ENCODE measurements at regions not wholly inside any gene's neighbourhood (a gene's known extent, or its start where the extent isn't known, plus 50 kb on each side); places are given as distances from the start of the nearest gene placed in this dataset.

DNA sequence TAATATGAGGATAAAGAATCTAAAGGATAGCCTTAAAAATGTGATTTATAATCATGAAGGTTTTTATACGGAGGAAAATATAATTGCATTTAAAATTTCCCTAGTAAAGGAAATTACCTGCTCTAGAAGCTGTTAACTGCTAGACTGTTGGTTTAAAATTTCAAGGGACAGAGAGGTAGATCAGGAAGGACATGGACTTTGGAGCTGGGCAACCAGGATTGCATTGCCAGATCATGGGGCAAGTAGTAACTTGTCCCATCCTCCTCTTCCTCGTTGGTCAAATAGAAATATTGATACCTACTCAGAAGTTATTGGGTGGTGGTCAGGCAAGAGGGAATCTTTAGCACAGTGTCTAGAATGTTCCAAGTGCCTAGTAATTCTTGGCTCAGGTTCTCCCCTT lies 525.1 kb downstream of the MFSD1 start:
- no peak for DNase-seq (ENCODE audit: low read depth)
- no peak overlapping the region for H3K4me3 ChIP-seq (ENCODE audit: low read length)
- TF ChIP-seq, protein P1, sequence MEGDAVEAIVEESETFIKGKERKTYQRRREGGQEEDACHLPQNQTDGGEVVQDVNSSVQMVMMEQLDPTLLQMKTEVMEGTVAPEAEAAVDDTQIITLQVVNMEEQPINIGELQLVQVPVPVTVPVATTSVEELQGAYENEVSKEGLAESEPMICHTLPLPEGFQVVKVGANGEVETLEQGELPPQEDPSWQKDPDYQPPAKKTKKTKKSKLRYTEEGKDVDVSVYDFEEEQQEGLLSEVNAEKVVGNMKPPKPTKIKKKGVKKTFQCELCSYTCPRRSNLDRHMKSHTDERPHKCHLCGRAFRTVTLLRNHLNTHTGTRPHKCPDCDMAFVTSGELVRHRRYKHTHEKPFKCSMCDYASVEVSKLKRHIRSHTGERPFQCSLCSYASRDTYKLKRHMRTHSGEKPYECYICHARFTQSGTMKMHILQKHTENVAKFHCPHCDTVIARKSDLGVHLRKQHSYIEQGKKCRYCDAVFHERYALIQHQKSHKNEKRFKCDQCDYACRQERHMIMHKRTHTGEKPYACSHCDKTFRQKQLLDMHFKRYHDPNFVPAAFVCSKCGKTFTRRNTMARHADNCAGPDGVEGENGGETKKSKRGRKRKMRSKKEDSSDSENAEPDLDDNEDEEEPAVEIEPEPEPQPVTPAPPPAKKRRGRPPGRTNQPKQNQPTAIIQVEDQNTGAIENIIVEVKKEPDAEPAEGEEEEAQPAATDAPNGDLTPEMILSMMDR (IDR thresholded peaks at IDR 0.05; ENCODE audit: insufficient read depth, low read depth, low read length, missing control alignments), result no peak

GRCh38 chr3:159332535-159333099 lies 530.8 kb downstream of the MFSD1 start:
- no peak overlapping the region for H3K4me3 ChIP-seq (ENCODE audit: low read length)
- TF ChIP-seq, protein P1 (IDR thresholded peaks at IDR 0.05; ENCODE audit: insufficient read depth, low read depth, low read length, missing control alignments), result no peak
- DNase-seq (ENCODE audit: low read depth), result no peak

DNA sequence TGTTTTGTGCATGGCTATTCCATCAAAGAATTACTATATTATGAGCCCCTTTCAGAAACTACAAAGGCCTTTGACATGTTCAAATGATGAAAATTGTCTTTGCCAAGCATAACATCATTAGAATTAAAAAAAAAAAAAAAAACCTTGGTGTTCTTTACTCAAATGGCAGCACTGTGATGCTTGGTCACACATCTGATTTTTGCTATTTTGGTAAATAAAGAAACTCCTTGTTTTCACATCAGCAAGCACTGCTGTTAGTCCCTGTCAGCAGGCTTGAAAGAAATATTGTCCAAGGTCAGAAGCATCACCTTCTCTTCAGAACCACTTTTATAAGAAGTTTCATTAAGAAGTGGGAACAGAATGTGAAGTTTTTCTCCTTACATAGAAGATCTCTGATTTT lies 537.3 kb downstream of the MFSD1 start:
- TF ChIP-seq, protein P1 (IDR thresholded peaks at IDR 0.05; ENCODE audit: insufficient read depth, low read depth, low read length, missing control alignments), result no peak
- H3K4me3 ChIP-seq (ENCODE audit: low read length), result no peak overlapping the region
- DNase-seq (ENCODE audit: low read depth), result no peak

DNA sequence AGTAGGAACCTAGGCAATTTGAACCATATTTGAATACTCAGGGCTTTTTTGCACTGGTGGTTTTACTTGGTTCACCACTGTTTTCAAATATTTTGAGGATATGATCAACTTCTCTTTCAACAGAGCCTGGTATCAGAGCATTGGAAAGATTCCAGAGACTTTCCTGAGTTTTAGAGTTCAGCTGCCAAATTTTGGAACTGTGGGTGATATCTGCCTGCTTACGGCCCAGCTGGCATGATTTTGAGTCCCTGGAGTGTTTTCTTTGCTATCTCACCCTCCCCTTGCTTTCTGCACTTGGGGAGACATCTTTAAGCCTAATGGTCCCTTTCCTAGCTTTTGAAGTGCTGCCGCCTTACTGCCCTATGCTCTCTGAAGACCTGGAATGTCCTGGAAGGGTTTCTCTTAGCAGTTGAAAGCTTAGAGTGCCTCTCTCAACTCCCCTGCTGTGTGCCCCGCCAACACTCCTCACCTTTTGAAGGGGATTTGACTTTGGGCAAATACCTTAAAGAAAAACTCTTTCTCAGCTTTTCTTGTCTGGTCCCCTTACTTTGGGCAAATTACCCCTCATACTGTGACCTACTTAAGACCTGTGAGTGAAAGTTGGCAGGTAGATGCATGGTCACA lies 539.1 kb downstream of the MFSD1 start:
- H3K4me3 ChIP-seq (ENCODE audit: low read length), result no peak overlapping the region
- TF ChIP-seq, protein P1 (IDR thresholded peaks at IDR 0.05; ENCODE audit: insufficient read depth, low read depth, low read length, missing control alignments), result no peak
- no peak for DNase-seq (ENCODE audit: low read depth)

DNA sequence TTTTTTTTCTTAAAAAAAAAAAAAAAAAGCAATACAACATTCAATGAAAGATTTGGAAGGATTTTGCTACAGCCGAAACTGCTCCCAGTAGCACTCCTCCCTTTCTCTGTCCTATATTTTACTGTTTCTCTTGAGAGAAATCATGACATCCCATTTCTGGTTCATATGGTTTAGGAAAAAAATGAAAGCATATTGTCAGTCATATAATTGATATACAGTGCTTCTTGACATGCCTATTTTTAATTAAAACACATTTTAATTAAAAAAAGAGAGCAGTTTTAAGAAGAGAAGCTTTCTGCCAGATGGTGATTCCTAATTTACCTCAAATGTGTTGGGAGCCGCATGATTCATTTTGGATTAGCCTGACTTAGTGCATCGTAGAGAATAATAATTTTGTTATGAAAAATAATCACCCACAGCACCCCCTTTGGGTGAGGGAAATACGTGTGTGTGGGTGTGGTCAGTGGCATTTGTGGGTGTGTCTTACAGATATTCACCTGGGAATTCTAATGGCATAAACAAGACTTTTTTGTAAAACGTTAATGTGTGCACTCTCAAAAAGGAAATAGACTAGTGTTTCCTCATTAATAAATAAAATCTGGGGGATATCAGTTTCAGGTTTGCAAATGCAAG lies 544.5 kb downstream of the MFSD1 start:
- H3K4me3 ChIP-seq (ENCODE audit: low read length), result no peak overlapping the region
- no peak for DNase-seq (ENCODE audit: low read depth)
- TF ChIP-seq, protein P1 (IDR thresholded peaks at IDR 0.05; ENCODE audit: insufficient read depth, low read depth, low read length, missing control alignments), result no peak

DNA sequence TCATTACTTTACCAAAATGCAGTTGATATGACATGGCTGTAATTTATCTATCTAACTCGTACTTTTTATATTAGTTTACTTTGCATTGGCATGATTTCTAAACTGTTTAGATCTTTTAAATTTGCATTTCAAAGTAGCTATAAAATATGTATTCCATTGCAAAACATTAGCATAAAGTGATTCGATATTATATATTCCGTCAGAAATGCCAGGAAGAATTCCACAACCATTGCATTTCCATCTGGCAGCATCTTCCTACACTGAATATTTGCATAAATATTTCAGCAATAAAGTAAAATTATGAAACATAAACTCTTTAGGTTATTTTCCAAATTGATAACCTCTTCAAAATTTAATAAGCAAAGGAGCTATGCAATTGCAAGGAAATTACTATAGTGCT lies 546.6 kb downstream of the MFSD1 start:
- TF ChIP-seq, protein P1 (IDR thresholded peaks at IDR 0.05; ENCODE audit: insufficient read depth, low read depth, low read length, missing control alignments), result no peak
- H3K4me3 ChIP-seq (ENCODE audit: low read length), result no peak overlapping the region
- no peak for DNase-seq (ENCODE audit: low read depth)
